IMR-90 (cell line): ENCODE measurements at regions not wholly inside any gene's neighbourhood (a gene's known extent, or its start where the extent isn't known, plus 50 kb on each side); places are given as distances from the start of the nearest gene placed in this dataset.

ENCODE experiments used
- ATAC-seq: fragments of 200-7000 bp; cut with Tn5 transposase; 2 replicates; pipeline ENCODE4 v1.9.1; 2020; ENCODE audit warnings: low read depth, mild to moderate bottlenecking, moderate library complexity
- BruUV-seq: library from RNA; stranded (reverse); fragments of 400-500 nt; replicated peaks from 2 replicates; lab custom pipeline; 2021; lab: Mats Ljungman, UMichigan
- CTCF ChIA-PET: fragments of 300-600 bp; formaldehyde crosslinking; extraction: SDS; loops from one replicate; lab custom pipeline; 2021; ENCODE audit warnings: antibody characterized with exemption; lab: Yijun Ruan, JAX
- POLR2A ChIA-PET: fragments of 300-600 bp; sonication (Branson Sonifier 250); formaldehyde crosslinking; loops from one replicate; lab custom pipeline; 2022; ENCODE audit warnings: antibody characterized with exemption; ENCODE audit not compliant: unreplicated experiment; lab: Charles Lee
- DNase-seq: peaks from one replicate; pipeline ENCODE4 v3.0.0; 2013
- H2AFZ ChIP-seq: replicated peaks from 2 replicates; pipeline ENCODE3; 2013; ENCODE audit warnings: low read length, mild to moderate bottlenecking; ENCODE audit not compliant: poor library complexity
- H2AK5ac ChIP-seq: 2 replicates; pipeline ENCODE4 v1.6.1; 2013; ENCODE audit warnings: low read depth, low read length, inconsistent platforms
- H2AK9ac ChIP-seq: replicated peaks from 2 replicates; pipeline ENCODE3; 2013; ENCODE audit warnings: mild to moderate bottlenecking, low read depth, low read length, moderate library complexity; ENCODE audit not compliant: poor library complexity
- H2BK120ac ChIP-seq: 2 replicates; pipeline ENCODE4 v1.6.1; 2013; ENCODE audit warnings: low read depth, low read length, inconsistent platforms
- H2BK15ac ChIP-seq: 3 replicates; pipeline ENCODE4 v1.6.1; 2013; ENCODE audit warnings: low read depth, low read length, inconsistent platforms
- H2BK20ac ChIP-seq: 2 replicates; pipeline ENCODE4 v1.6.1; 2013; ENCODE audit warnings: low read depth, mild to moderate bottlenecking, inconsistent platforms, low read length, moderate library complexity
- H2BK5ac ChIP-seq: 2 replicates; pipeline ENCODE4 v1.6.1; 2013; ENCODE audit warnings: mild to moderate bottlenecking, low read depth, low read length, inconsistent platforms; ENCODE audit not compliant: poor library complexity, severe bottlenecking
- H3K14ac ChIP-seq: replicated peaks from 2 replicates; pipeline ENCODE4 v1.6.1; 2013; ENCODE audit warnings: low read depth, low read length, inconsistent platforms
- H3K18ac ChIP-seq: 2 replicates; pipeline ENCODE4 v1.6.1; 2013; ENCODE audit warnings: low read depth, low read length, control low read depth
- H3K23ac ChIP-seq: 2 replicates; pipeline ENCODE4 v1.6.1; 2013; ENCODE audit warnings: low read depth, low read length, inconsistent platforms
- H3K27ac ChIP-seq: 2 replicates; pipeline ENCODE4 v1.5.1; 2013; ENCODE audit warnings: mild to moderate bottlenecking, control low read depth, low read length; ENCODE audit not compliant: insufficient read depth
- H3K27me3 ChIP-seq: 2 replicates; pipeline ENCODE4 v1.6.1; 2013; ENCODE audit warnings: low read length; ENCODE audit not compliant: control insufficient read depth, insufficient read depth
- H3K36me3 ChIP-seq: 2 replicates; pipeline ENCODE4 v1.6.1; 2013; ENCODE audit warnings: low read length, mixed read lengths; ENCODE audit not compliant: control insufficient read depth, insufficient read depth
- H3K4ac ChIP-seq: 2 replicates; pipeline ENCODE4 v1.6.1; 2013; ENCODE audit warnings: low read depth, low read length, inconsistent platforms
- H3K4me1 ChIP-seq: 2 replicates; pipeline ENCODE4 v1.6.1; 2013; ENCODE audit warnings: low read length, mixed read lengths; ENCODE audit not compliant: control insufficient read depth, insufficient read depth
- H3K4me2 ChIP-seq: 2 replicates; pipeline ENCODE4 v1.6.1; 2013; ENCODE audit warnings: low read depth, mild to moderate bottlenecking, control low read depth, low read length, moderate library complexity
- H3K4me3 ChIP-seq: 2 replicates; pipeline ENCODE4 v1.5.1; 2013; ENCODE audit warnings: low read depth, mild to moderate bottlenecking, control low read depth, low read length, moderate library complexity; ENCODE audit not compliant: insufficient read depth
- H3K56ac ChIP-seq: 2 replicates; pipeline ENCODE4 v1.6.1; 2013; ENCODE audit warnings: low read length, inconsistent platforms; ENCODE audit not compliant: insufficient read depth; ENCODE audit errors: extremely low read depth
- H3K79me1 ChIP-seq, 2 experiments: 2 replicates each; pipeline ENCODE4 v1.6.1; 2013; ENCODE audit warnings: low read length in 2 of 2, inconsistent platforms in 1 of 2, low read depth in 1 of 2
- H3K9ac ChIP-seq: 2 replicates; pipeline ENCODE4 v1.6.1; 2013; ENCODE audit warnings: low read depth, low read length, control low read depth
- H3K9me1 ChIP-seq: 2 replicates; pipeline ENCODE4 v1.6.1; 2013; ENCODE audit warnings: low read length, inconsistent platforms; ENCODE audit not compliant: insufficient read depth
- H3K9me3 ChIP-seq: 2 replicates; pipeline ENCODE4 v1.6.1; 2013; ENCODE audit warnings: low read length; ENCODE audit not compliant: control insufficient read depth, insufficient read depth
- H4K20me1 ChIP-seq: 2 replicates; pipeline ENCODE4 v1.6.1; 2013; ENCODE audit warnings: low read length, inconsistent platforms; ENCODE audit not compliant: insufficient read depth
- H4K5ac ChIP-seq: 2 replicates; pipeline ENCODE4 v1.6.1; 2013; ENCODE audit warnings: mild to moderate bottlenecking, low read depth, low read length, control low read depth
- H4K8ac ChIP-seq, 2 experiments: 2 replicates each; pipeline ENCODE4 v1.6.1; 2013; ENCODE audit warnings: low read depth in 2 of 2, low read length in 2 of 2, control low read depth in 1 of 2, inconsistent platforms in 1 of 2
- H4K91ac ChIP-seq: 2 replicates; pipeline ENCODE4 v1.6.1; 2013; ENCODE audit warnings: low read depth, low read length, inconsistent platforms; ENCODE audit not compliant: insufficient read depth
- CEBPB ChIP-seq: IDR thresholded peaks from 2 replicates; pipeline ENCODE4 v1.6.1; 2012; ENCODE audit warnings: low read depth, low read length, improper control_type of control experiment
- FOS ChIP-seq: fragments of 150-350 bp; IDR thresholded peaks from 2 replicates; pipeline ENCODE4 v1.6.1; 2016; ENCODE audit warnings: low read depth, low read length
- MAFK ChIP-seq: IDR thresholded peaks from 2 replicates; pipeline ENCODE4 v1.6.1; 2012; ENCODE audit warnings: low read depth, low read length, improper control_type of control experiment
- NFE2L2 ChIP-seq: fragments of 150-350 bp; IDR thresholded peaks from 2 replicates; pipeline ENCODE4 v1.6.1; 2016; ENCODE audit warnings: low read depth, mild to moderate bottlenecking, low read length
- RAD21 ChIP-seq: IDR thresholded peaks from 2 replicates; pipeline ENCODE4 v1.6.1; 2012; ENCODE audit warnings: low read length, improper control_type of control experiment
- WGBS, 2 experiments: methylation state at CpG; one replicate each; pipeline versions ENCODE4 v1.1.5 to v1.1.7; 2013; ENCODE audit warnings: missing lambda C conversion rate in 2 of 2; ENCODE audit not compliant: insufficient read length in 1 of 2; ENCODE audit errors: extremely low coverage in 2 of 2; 5-methylcytosine and 5-hydroxymethylcytosine counted together
- dilution Hi-C: fragments of 300-500 bp; cut with HindIII; formaldehyde crosslinking; loops from one replicate; pipeline ENCODE4 v1.14.3; 2018; ENCODE audit warnings: low sequenced_read_pairs; ENCODE audit not compliant: unreplicated experiment
- in situ Hi-C: fragments of 300-500 bp; cut with MboI; formaldehyde crosslinking; loops from 3 replicates; pipeline ENCODE4 v1.14.3; 2019; ENCODE audit warnings: low sequenced_read_pairs, inconsistent platforms, mixed read lengths
- intact Hi-C: fragments of 100-400 bp; cut with micrococcal nuclease; formaldehyde crosslinking; loops from 2 replicates; pipeline ENCODE4 v1.10.0; 2022

DNA sequence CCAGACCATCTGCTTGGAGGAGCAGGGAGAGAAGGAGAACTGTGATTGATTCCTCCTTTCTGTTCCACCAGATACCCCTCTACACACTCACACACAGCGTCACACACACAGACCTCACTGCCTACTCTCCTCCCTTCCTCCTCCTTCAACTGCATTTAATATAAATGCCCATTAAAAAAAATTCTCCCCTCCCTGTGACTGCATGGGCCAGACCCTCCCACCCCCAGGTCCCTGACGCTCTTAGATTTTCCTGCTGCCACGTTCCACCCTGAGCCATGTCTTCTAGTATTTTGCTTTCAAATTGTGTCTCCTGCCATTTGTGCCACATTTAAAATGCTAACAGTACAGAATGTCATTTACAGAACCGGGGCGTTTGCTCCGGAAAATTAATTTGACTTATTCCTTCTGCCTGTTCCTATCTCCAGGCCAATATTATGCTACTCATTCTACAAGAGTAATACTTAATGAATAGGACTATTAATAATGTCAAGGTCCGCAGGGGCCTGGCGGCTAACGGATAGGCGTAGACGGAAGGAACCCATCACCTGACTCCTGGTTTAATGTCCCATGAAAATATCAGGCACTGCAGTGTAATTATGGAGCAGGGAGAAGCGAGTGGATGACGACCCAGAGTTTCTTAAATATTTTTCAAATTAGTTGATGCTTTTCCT, 100.2 kb downstream of the MRM1 start:
- POLR2A ChIA-PET = no interaction called here
- Histone ChIP-seq H2AK9ac (no peak overlapping the region), H3K4me2 (no peak overlapping the region), H3K9ac (no peak overlapping the region), H3K18ac (no peak overlapping the region), H3K14ac (no peak overlapping the region), H3K23ac (no peak overlapping the region), H3K56ac (no peak overlapping the region), H3K4me3 (no peak overlapping the region), H2BK20ac (no peak overlapping the region), H4K20me1 (peaks cover 4% of the 10 kb centered on the region; the same call in 1 of the 2 replicates), H4K91ac (no peak overlapping the region), H4K8ac (no peak overlapping the region), H3K9me1 (no peaks in the 10 kb centered on the region), H3K36me3 (no peaks in the 10 kb centered on the region), H3K4me1 (no peaks in the 10 kb centered on the region), H2AK5ac (no peak overlapping the region), H2BK120ac (no peak overlapping the region), H3K9me3 (no peaks in the 10 kb centered on the region), H2BK15ac (no peak overlapping the region), H3K4ac (no peak overlapping the region), H3K27ac (no peak overlapping the region), H2AFZ (no peak overlapping the region), H2BK5ac (no peak overlapping the region), H3K79me1 (no peaks in the 10 kb centered on the region), H3K27me3 (peaks cover 11% of the 10 kb centered on the region; the same call in 1 of the 2 replicates), H4K5ac (no peak overlapping the region)
- no TSS peak for BruUV-seq
- dilution Hi-C loops (no loop called here), intact Hi-C loops (no loop called here), in situ Hi-C loops (no loop called here)
- ATAC-seq (no peak), DNase-seq (no peak)
- CTCF ChIA-PET = no interaction called here
- TF ChIP-seq FOS (no peak), CEBPB (no peak), NFE2L2 (no peak), MAFK (no peak), RAD21 (no peak)
- WGBS, 2 experiments = 50% methylated on average over 3 of the region's 13 CpGs; no CpG with 5 or more reads in 1 of the 2 experiments
